GM11168 (cell line): ENCODE measurements at regions not wholly inside any gene's neighbourhood (a gene's known extent, or its start where the extent isn't known, plus 50 kb on each side); places are given as distances from the start of the nearest gene placed in this dataset.

Experiments
- in situ Hi-C: fragments of 300-500 bp; cut with MboI; formaldehyde crosslinking; loops from one replicate; pipeline ENCODE4 v1.12.0; 2022; ENCODE audit warnings: low sequenced_read_pairs; ENCODE audit not compliant: unreplicated experiment

GRCh38 chr4:123455360-123455759, 58.8 kb downstream of the SPRY1 start:
- in situ Hi-C loops: no loop called here

DNA sequence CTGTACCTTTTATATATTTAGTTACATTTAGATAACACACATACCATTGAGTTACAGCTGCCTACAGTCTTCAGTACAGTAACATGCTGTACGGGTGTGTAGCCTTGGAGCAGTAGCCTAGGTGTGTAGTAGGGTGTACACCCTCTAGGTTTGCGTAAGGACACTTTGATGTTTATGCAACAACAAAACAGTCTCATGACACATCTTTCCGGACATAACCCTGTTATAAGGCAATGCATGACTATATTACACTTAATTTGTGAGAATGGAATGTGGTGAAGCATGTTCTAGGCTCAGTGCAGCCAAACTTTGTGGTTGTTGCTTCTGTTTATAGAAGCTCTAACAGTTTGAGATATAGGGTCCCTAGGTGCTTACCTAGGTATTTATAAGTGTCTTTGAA, 65.4 kb downstream of the SPRY1 start:
- in situ Hi-C loops: no loop called here

DNA sequence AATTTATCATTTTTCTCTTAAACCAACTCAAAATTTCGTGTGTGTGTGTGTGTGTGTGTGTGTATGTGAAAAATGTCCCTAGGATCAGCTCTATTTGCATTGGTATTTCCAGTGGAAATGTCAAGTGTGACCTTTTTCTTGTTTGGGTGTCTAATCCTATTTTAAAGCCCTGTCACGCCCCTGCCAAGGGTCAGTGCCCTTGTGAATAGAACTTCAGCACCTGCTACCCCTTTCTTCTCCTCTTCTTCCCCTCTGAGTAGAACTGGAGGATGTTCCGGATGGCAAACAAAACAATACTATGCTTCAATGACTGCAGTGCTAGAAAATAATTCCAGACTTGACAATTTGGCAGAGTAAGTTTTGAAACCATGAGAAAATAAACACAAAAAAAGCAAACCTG, 67.3 kb downstream of the SPRY1 start:
- in situ Hi-C loops: no loop called here

DNA sequence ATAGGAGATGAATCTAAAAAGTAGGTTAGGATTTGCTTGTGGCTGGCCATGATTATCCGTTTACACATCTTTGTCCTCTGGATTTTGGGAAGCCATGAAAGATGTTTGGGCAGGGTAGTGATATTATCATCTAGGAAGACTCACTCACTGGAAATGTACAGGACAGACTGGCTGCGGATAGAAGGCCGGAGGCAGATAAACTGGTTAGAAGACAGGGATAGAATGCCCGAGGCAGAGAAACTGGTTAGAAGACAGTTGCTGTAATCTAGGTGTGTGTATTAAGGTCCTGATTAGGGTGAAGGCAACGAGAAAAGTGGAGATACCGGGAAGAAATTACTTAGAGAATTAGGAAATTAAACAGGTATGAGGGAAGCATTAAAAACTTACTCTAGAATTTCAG, 68.8 kb downstream of the SPRY1 start:
- in situ Hi-C loops: no loop called here

- in situ Hi-C loops: no loop called here
Observed at GRCh38 chr4:123466080-123466785, 69.6 kb downstream of the SPRY1 start.

- in situ Hi-C loops: no loop called here
Observed at GRCh38 chr4:123468479-123469031, 72.0 kb downstream of the SPRY1 start.

GRCh38 chr4:123469245-123469644, 72.7 kb downstream of the SPRY1 start:
- in situ Hi-C loops: no loop called here

DNA sequence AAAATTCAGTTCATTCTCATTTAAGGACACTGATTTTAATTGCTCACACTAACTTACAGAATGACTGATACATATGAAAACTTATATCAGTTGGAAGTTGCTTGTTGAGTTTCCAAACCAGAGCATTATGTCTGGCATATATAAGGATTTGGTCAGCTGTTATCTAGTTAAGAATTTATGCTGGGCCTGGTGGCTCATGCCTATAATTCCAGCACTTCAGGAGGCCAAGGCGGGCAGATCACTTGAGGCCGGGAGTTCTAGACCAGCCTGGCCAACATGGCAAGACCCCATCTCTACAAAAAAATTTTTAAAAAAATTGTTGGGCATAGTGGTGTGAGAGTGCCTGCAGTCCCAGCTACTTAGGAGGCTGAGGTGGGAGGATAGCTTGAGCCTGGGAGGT, 73.1 kb downstream of the SPRY1 start:
- in situ Hi-C loops: no loop called here

DNA sequence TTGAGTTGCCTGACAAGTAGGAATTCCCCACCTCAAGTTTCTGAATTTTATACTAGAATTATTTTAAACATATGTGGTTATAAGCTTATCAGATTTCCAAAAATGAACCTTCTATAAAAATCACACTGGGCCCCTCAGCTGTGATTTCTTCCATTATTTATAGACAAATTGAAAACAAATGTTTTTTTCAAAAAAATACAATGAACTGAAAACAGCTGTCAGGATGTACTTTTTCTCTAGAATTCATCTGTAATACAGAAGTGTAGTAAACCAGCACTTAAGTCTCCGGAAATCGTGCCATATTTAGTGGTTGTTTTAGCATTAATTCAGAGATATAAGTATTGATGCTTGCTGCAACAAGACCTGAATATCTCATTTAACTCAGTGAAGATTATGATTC, 74.0 kb downstream of the SPRY1 start:
- in situ Hi-C loops: no loop called here

DNA sequence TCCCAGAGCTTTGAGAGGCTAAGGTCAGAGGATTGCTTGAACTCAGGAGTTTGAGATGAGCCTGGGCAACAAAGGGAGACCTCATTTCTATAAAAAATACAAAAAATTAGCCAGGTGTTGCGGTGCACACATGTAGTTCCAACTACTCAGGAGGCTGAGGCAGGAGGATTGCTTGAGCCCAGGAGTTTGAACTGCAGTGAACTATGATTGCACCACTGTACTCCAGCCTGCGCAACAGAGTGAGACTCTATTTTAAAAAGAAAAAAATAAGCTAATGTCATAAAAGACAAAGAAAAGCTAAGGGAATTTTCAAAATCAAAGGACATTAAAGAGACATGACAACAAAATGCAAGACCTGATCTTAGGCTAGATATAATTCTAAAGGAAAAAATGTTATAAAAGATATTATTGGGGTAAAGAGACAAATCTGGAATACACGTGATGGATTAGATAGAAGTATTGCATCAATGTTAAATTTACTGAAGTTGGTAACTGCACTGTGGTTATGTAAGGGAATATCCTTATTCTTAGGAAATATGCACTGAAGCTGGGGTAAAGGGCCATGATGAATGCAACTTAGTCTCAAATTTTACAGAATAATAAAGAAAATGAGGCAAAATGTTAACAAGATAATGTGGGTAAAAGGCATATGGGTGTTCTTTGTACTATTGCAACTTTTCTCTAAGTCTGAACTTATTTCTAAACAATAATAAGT, 75.2 kb downstream of the SPRY1 start:
- in situ Hi-C loops: no loop called here

DNA sequence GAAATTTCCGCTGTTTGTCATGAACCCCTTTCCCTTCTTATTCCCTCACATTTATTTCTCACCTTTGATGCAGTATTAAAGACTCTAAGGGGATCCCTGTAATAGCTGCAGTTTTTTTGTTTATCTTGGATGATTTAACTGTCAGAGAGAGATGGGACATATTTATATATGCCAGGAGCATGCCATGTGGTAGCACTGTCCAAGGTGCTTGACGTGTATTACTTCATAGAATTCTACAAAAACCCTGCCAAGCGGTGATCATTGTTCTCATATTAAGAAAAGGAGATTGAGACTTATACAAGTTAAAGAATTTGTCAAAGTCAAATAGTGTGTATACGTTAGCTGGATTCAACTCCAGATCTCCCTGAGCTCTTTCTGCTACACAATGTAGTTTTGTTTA, 78.2 kb downstream of the SPRY1 start:
- in situ Hi-C loops: no loop called here

GRCh38 chr4:123476089-123476488, 79.5 kb downstream of the SPRY1 start:
- in situ Hi-C loops: no loop called here

GRCh38 chr4:123477711-123478209, 81.2 kb downstream of the SPRY1 start:
- in situ Hi-C loops: no loop called here

DNA sequence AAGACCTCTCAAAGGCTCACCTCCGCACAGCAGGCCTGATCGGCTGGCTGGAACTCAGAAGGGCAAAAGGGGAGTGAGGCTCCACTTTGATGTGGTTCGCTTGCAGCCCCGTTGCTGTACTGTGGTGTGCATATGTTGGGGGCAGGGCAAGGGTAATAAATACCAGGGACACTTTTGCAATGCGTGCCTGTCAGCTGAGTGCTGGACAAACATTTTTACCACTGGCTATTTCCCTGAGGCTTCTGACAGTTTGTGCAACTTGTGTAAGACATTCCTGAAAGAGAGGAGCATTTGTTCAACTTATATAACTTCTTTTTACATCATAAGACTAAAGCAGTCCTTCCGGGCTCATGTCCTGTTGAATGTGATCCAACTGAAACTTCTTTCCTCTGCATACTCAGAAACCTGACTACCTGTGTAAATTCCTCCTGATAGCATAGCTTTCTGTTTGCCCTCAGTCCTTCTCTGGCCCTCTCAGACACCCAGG, 82.3 kb downstream of the SPRY1 start:
- in situ Hi-C loops: no loop called here

DNA sequence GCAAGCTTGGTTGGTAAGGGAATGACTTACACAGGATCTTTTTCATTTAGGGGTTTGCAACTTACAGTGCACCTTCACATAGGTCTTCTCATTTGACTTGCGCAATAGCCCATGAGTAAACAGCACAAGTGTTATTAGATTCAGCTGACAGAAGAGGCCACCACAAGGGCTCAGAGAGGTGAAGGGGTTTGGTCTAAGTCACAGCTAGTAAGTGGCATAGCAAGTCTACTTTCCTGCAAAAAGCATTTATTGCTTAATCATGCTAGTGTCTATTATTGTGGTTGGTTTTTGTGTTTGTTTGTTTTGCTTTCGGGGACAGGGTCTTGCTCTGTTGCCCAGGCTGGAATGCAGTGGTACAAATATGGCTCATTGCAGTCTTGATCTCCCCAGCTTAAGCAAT, 83.3 kb downstream of the SPRY1 start:
- in situ Hi-C loops: no loop called here

- in situ Hi-C loops: no loop called here
Observed at GRCh38 chr4:123480706-123481418, 84.3 kb downstream of the SPRY1 start.

DNA sequence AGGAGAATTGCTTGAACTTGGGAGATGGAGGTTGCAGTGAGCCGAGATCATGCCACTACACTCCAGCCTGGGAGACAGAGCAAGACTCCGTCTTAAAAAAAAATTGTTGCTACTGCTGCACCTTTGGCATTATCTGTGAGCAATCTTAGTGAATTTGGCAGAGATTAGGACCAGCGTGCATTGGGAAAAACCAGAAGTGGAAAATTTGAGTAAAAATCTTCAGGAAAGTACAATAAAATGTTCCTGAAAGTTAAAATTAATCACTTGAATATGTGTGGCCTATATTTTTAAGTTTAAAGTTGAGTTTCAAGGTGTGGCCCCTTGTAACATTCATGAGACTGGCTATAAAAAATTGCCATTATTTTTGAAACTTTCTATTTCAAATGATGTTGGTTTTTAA, 85.1 kb downstream of the SPRY1 start:
- in situ Hi-C loops: no loop called here

- in situ Hi-C loops: no loop called here
Observed at GRCh38 chr4:123484291-123484926, 87.8 kb downstream of the SPRY1 start.

GRCh38 chr4:123485601-123486000, 89.0 kb downstream of the SPRY1 start:
- in situ Hi-C loops: no loop called here

GRCh38 chr4:123488916-123489315, 92.3 kb downstream of the SPRY1 start:
- in situ Hi-C loops: no loop called here
